A549 (cell line): ENCODE measurements at regions not wholly inside any gene's neighbourhood (a gene's known extent, or its start where the extent isn't known, plus 50 kb on each side); places are given as distances from the start of the nearest gene placed in this dataset.

Source experiments
- ATAC-seq, 2 experiments: fragments of 200-7000 bp in 1 of 2; fragments of >200 bp in 1 of 2; cut with Nextera tagmentation in 1 of 2; cut with Tn5 transposase in 1 of 2; 3 replicates each; pipeline versions ENCODE4 v1.8.0 to v1.9.1; 2018 to 2020; ENCODE audit warnings: mild to moderate bottlenecking in 1 of 2, moderate library complexity in 1 of 2
- CTCF ChIA-PET: fragments of 300-600 bp; sonication (Branson Sonifier 250); formaldehyde crosslinking; extraction: SDS; loops from one replicate; lab custom pipeline; 2021; ENCODE audit warnings: antibody characterized with exemption, inconsistent platforms; lab: Yijun Ruan, JAX
- POLR2A ChIA-PET: fragments of 350-600 bp; formaldehyde crosslinking; extraction: SDS; loops from one replicate; lab custom pipeline; 2021; ENCODE audit warnings: antibody characterized with exemption, inconsistent platforms; lab: Yijun Ruan, JAX
- DNase-seq, 2 experiments: peaks; one replicate each; pipeline versions ENCODE4 v3.0.0 to v3.0.0-alpha.2; 2011 to 2016; ENCODE audit warnings: low read depth in 1 of 2, low spot score in 1 of 2
- FAIRE-seq: peaks from 2 replicates; lab custom pipeline; 2011; peaks lifted over from hg19 to GRCh38; lab: Jason Lieb, UNC
- H3K27ac ChIP-seq, 2 experiments: fragments of >200 bp; sonication (Bioruptor Twin); formaldehyde crosslinking; 3 replicates each; pipeline ENCODE4 v1.5.1; 2016 to 2017
- H3K4me1 ChIP-seq: fragments of >200 bp; sonication (Bioruptor Twin); formaldehyde crosslinking; 3 replicates; pipeline ENCODE4 v1.6.1; 2016
- H3K4me2 ChIP-seq: fragments of >200 bp; sonication (Bioruptor Twin); formaldehyde crosslinking; 3 replicates; pipeline ENCODE4 v1.6.1; 2016
- H3K4me3 ChIP-seq: fragments of >200 bp; sonication (Bioruptor Twin); formaldehyde crosslinking; 3 replicates; pipeline ENCODE4 v1.5.1; 2016
- H3K9me3 ChIP-seq: fragments of >200 bp; sonication (Bioruptor Twin); formaldehyde crosslinking; 3 replicates; pipeline ENCODE4 v1.6.1; 2016
- CBX2 ChIP-seq: fragments of 200-600 bp; sonication (generic); IDR thresholded peaks from 2 replicates; pipeline ENCODE4 v1.6.1; 2016; ENCODE audit warnings: low read depth, mild to moderate bottlenecking, borderline replicate concordance
- CEBPB ChIP-seq, 2 experiments: fragments of >200 bp in 1 of 2; sonication (Bioruptor Twin) in 1 of 2; formaldehyde crosslinking in 1 of 2; IDR thresholded peaks; 2 replicates each; pipeline ENCODE4 v1.6.1; 2012 to 2016
- EP300 ChIP-seq, 2 experiments: fragments of >200 bp; sonication (Bioruptor Twin); formaldehyde crosslinking; IDR thresholded peaks; 2 replicates in 1 of 2; 3 replicates in 1 of 2; pipeline ENCODE4 v1.6.1; 2016 to 2017
- ESRRA ChIP-seq: fragments of 150-350 bp; IDR thresholded peaks from 2 replicates; pipeline ENCODE4 v1.6.1; 2014; ENCODE audit warnings: mild to moderate bottlenecking, low read length, borderline replicate concordance
- FOXS1 ChIP-seq: fragments of 250-450 bp; sonication (Bioruptor Pico); IDR thresholded peaks from 2 replicates; pipeline ENCODE4 v1.5.0; 2020; ENCODE audit warnings: mild to moderate bottlenecking, moderate library complexity
- GATA3 ChIP-seq: IDR thresholded peaks from 2 replicates; pipeline ENCODE4 v1.6.1; 2012; ENCODE audit warnings: borderline replicate concordance
- HDAC2 ChIP-seq: fragments of 200-600 bp; sonication (generic); IDR thresholded peaks from 2 replicates; pipeline ENCODE4 v1.6.1; 2016
- HOXB13 ChIP-seq: fragments of 250-450 bp; sonication (Bioruptor Pico); IDR thresholded peaks from 2 replicates; pipeline ENCODE4 v1.5.0; 2020; ENCODE audit warnings: low read depth, mild to moderate bottlenecking, moderate library complexity
- JUN ChIP-seq, 2 experiments: fragments of >200 bp; sonication (Bioruptor Twin); formaldehyde crosslinking; IDR thresholded peaks; 2 replicates in 1 of 2; 3 replicates in 1 of 2; pipeline ENCODE4 v1.6.1; 2016 to 2017
- JUNB ChIP-seq: fragments of >200 bp; sonication (Bioruptor Twin); formaldehyde crosslinking; IDR thresholded peaks from 2 replicates; pipeline ENCODE4 v1.6.1; 2016
- MAFK ChIP-seq: fragments of 450-650 bp; IDR thresholded peaks from 2 replicates; pipeline ENCODE4 v1.6.1; 2014; ENCODE audit not compliant: partially characterized antibody
- MAX ChIP-seq: IDR thresholded peaks from 2 replicates; pipeline ENCODE4 v1.6.1; 2012
- POLR2A ChIP-seq: IDR thresholded peaks from 2 replicates; pipeline ENCODE4 v1.6.1; 2012; ENCODE audit warnings: mild to moderate bottlenecking, low read length
- POLR2AphosphoS2 ChIP-seq: conservative IDR thresholded peaks from 2 replicates; pipeline ENCODE4 v1.6.1; 2012; ENCODE audit warnings: low read length, improper control_type of control experiment, inconsistent platforms
- RAD21 ChIP-seq, 2 experiments: fragments of >200 bp in 1 of 2; sonication (Bioruptor Twin) in 1 of 2; formaldehyde crosslinking in 1 of 2; IDR thresholded peaks in 1 of 2; conservative IDR thresholded peaks in 1 of 2; 2 replicates in 1 of 2; 3 replicates in 1 of 2; pipeline ENCODE4 v1.6.1; 2012 to 2018; ENCODE audit warnings: inconsistent platforms in 1 of 2
- RARB ChIP-seq: fragments of 250-450 bp; sonication (Bioruptor Pico); IDR thresholded peaks from 2 replicates; pipeline ENCODE4 v1.8.0; 2021; ENCODE audit warnings: mild to moderate bottlenecking, moderate library complexity
- REST ChIP-seq: fragments of 200-600 bp; sonication (generic); IDR thresholded peaks from 2 replicates; pipeline ENCODE4 v1.6.1; 2016; ENCODE audit warnings: antibody characterized with exemption, mild to moderate bottlenecking, moderate library complexity
- SMC3 ChIP-seq: fragments of >200 bp; sonication (Bioruptor Twin); formaldehyde crosslinking; IDR thresholded peaks from 3 replicates; pipeline ENCODE4 v1.6.1; 2018; ENCODE audit warnings: inconsistent platforms
- SREBF2 ChIP-seq: fragments of 450-650 bp; IDR thresholded peaks from 2 replicates; pipeline ENCODE4 v1.6.1; 2014; ENCODE audit warnings: mild to moderate bottlenecking, moderate library complexity
- TFCP2L1 ChIP-seq: fragments of 250-450 bp; sonication (Bioruptor Pico); IDR thresholded peaks from 2 replicates; pipeline ENCODE4 v1.5.0; 2021; ENCODE audit warnings: mild to moderate bottlenecking
- TP53 ChIP-seq: fragments of 250-450 bp; sonication (Bioruptor Pico); IDR thresholded peaks from 2 replicates; pipeline ENCODE4 v1.5.0; 2021; ENCODE audit warnings: mild to moderate bottlenecking, moderate library complexity
- USF2 ChIP-seq: fragments of 450-650 bp; IDR thresholded peaks from 2 replicates; pipeline ENCODE4 v1.6.1; 2014; ENCODE audit warnings: antibody characterized with exemption
- ZC3H11A ChIP-seq: fragments of 450-650 bp; IDR thresholded peaks from 2 replicates; pipeline ENCODE4 v1.6.1; 2014; ENCODE audit warnings: antibody characterized with exemption, mild to moderate bottlenecking
- ZFP36 ChIP-seq: fragments of 450-650 bp; IDR thresholded peaks from 2 replicates; pipeline ENCODE4 v1.6.1; 2014; ENCODE audit warnings: borderline replicate concordance; ENCODE audit not compliant: partially characterized antibody
- ZNF302 ChIP-seq: fragments of 250-450 bp; sonication (Bioruptor Pico); IDR thresholded peaks from 2 replicates; pipeline ENCODE4 v1.9.0; 2021; ENCODE audit warnings: inconsistent platforms, mild to moderate bottlenecking, moderate library complexity
- WGBS: methylation state at CpG from one replicate; pipeline ENCODE4 v1.1.6; 2017; ENCODE audit errors: missing lambda C conversion rate; 5-methylcytosine and 5-hydroxymethylcytosine counted together
- TF ChIP-seq, protein P1 (sequence below): fragments of 250-450 bp; sonication (Bioruptor Pico); IDR thresholded peaks from 2 replicates; pipeline ENCODE4 v1.5.0; 2021; ENCODE audit warnings: mild to moderate bottlenecking, moderate library complexity, borderline replicate concordance
- TF ChIP-seq, protein P2 (sequence below): fragments of 150-350 bp; IDR thresholded peaks from 2 replicates; pipeline ENCODE4 v1.6.1; 2014; ENCODE audit warnings: low read depth, mild to moderate bottlenecking, low read length
- TF ChIP-seq, protein P3 (sequence below): IDR thresholded peaks from 2 replicates; pipeline ENCODE4 v1.6.1; 2012; ENCODE audit warnings: low read depth, borderline replicate concordance

GRCh38 chr4:30600246-30601017 lies 119.7 kb upstream of the PCDH7 start:
- TF ChIP-seq RAD21 (conservative IDR thresholded peaks at IDR 0.05 in 1 of 2, IDR thresholded peaks at IDR 0.05 in 1 of 2) (no peak), TFCP2L1 (no peak), POLR2AphosphoS2 (no peak), HDAC2 (no peak), FOXS1 (CRISPR knock-in tag) (no peak), ZC3H11A (no peak), ZFP36 (no peak), SREBF2 (no peak), REST (no peak), JUN (IDR thresholded peaks at IDR 0.05) (no peak), USF2 (no peak), CEBPB (IDR thresholded peaks at IDR 0.05) (no peak)
- TF ChIP-seq, protein P1, sequence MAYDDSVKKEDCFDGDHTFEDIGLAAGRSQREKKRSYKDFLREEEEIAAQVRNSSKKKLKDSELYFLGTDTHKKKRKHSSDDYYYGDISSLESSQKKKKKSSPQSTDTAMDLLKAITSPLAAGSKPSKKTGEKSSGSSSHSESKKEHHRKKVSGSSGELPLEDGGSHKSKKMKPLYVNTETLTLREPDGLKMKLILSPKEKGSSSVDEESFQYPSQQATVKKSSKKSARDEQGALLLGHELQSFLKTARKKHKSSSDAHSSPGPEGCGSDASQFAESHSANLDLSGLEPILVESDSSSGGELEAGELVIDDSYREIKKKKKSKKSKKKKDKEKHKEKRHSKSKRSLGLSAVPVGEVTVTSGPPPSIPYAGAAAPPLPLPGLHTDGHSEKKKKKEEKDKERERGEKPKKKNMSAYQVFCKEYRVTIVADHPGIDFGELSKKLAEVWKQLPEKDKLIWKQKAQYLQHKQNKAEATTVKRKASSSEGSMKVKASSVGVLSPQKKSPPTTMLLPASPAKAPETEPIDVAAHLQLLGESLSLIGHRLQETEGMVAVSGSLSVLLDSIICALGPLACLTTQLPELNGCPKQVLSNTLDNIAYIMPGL (CRISPR knock-in tag) = no peak
- TF ChIP-seq, protein P2, sequence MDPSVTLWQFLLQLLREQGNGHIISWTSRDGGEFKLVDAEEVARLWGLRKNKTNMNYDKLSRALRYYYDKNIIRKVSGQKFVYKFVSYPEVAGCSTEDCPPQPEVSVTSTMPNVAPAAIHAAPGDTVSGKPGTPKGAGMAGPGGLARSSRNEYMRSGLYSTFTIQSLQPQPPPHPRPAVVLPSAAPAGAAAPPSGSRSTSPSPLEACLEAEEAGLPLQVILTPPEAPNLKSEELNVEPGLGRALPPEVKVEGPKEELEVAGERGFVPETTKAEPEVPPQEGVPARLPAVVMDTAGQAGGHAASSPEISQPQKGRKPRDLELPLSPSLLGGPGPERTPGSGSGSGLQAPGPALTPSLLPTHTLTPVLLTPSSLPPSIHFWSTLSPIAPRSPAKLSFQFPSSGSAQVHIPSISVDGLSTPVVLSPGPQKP = no peak
- whole genome bisulfite sequencing = 5% methylated on average over 5 of the region's 5 CpGs
- no peaks in the 10 kb centered on the region for H3K9me3 ChIP-seq
- H3K4me1 ChIP-seq = no peaks in the 10 kb centered on the region
- DNase-seq (no peak), ATAC-seq (no peak), FAIRE-seq (no peak)
- no peak overlapping the region for H3K4me2 ChIP-seq
- no peak overlapping the region for H3K4me3 ChIP-seq
- H3K27ac ChIP-seq = no peak overlapping the region
- POLR2A ChIA-PET = no interaction called here
- CTCF ChIA-PET = no interaction called here

GRCh38 chr4:30601070-30601865 lies 118.9 kb upstream of the PCDH7 start:
- ChIA-PET POLR2A (no interaction called here), CTCF (no interaction called here)
- H3K4me2 ChIP-seq = no peak overlapping the region
- DNase-seq = no peak
- H3K9me3 ChIP-seq = no peaks in the 10 kb centered on the region
- no peak for ATAC-seq
- no peaks in the 10 kb centered on the region for H3K4me1 ChIP-seq
- no peak overlapping the region for H3K4me3 ChIP-seq
- WGBS = 3% methylated on average over 3 of the region's 3 CpGs
- no peak overlapping the region for H3K27ac ChIP-seq
- no peak for FAIRE-seq
- no peak for TF ChIP-seq EP300 (IDR thresholded peaks at IDR 0.05)
- no peak for TF ChIP-seq HOXB13 (CRISPR knock-in tag)
- TF ChIP-seq CBX2 = no peak
- TF ChIP-seq GATA3 = no peak
- no peak for TF ChIP-seq ZC3H11A
- no peak for TF ChIP-seq ZNF302 (CRISPR knock-in tag)
- TF ChIP-seq MAFK = no peak
- TF ChIP-seq TP53 (CRISPR knock-in tag) = no peak
- no peak for TF ChIP-seq ESRRA
- TF ChIP-seq RARB = no peak
- TF ChIP-seq JUNB = no peak
- TF ChIP-seq CEBPB (IDR thresholded peaks at IDR 0.05) = no peak
- TF ChIP-seq, protein P3, sequence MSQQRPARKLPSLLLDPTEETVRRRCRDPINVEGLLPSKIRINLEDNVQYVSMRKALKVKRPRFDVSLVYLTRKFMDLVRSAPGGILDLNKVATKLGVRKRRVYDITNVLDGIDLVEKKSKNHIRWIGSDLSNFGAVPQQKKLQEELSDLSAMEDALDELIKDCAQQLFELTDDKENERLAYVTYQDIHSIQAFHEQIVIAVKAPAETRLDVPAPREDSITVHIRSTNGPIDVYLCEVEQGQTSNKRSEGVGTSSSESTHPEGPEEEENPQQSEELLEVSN = no peak
- no peak for TF ChIP-seq POLR2A
- TF ChIP-seq SMC3 = no peak
- TF ChIP-seq MAX = no peak
